Kidney epithelial cell (primary cell): ENCODE measurements at regions not wholly inside any gene's neighbourhood (a gene's known extent, or its start where the extent isn't known, plus 50 kb on each side); places are given as distances from the start of the nearest gene placed in this dataset.

ENCODE experiments used
- DNase-seq: peaks from one replicate; pipeline ENCODE4 v3.0.0-alpha.2; 2010; ENCODE audit warnings: low read depth
- H3K27me3 ChIP-seq: 2 replicates; pipeline ENCODE4 v1.6.0; 2011; ENCODE audit warnings: low read length; ENCODE audit not compliant: control insufficient read depth, insufficient read depth
- H3K36me3 ChIP-seq: 2 replicates; pipeline ENCODE4 v1.5.1; 2011; ENCODE audit warnings: low read length; ENCODE audit not compliant: control insufficient read depth, insufficient read depth
- H3K4me3 ChIP-seq: 2 replicates; pipeline ENCODE4 v1.5.1; 2011; ENCODE audit warnings: low read depth, mild to moderate bottlenecking, control low read depth, low read length
- TF ChIP-seq, protein P1 (sequence below): IDR thresholded peaks from 2 replicates; pipeline ENCODE4 v1.5.1; 2011; ENCODE audit warnings: mild to moderate bottlenecking, moderate library complexity, low read length, control low read depth, inconsistent platforms; ENCODE audit not compliant: insufficient read depth, poor library complexity, severe bottlenecking

DNA sequence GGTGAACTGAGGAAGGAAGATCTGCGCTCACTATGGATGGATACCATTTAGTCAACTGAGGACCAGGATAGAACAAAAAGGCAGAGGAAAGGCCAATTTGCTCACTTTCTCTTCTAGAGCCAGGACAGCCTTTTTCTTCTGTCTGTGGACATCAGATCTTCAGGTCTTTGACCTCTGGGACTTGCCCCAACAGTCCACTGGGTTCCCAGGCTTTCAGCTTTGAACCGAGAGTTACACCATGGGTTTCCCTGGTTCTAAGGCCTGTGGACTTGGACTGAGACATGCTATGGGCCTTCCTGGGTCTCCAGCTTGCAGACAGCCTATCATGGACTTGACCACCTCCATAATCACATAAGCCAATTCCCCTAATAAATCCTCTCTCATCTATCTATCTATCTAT, 232.0 kb downstream of the IPO8 start:
- TF ChIP-seq, protein P1, sequence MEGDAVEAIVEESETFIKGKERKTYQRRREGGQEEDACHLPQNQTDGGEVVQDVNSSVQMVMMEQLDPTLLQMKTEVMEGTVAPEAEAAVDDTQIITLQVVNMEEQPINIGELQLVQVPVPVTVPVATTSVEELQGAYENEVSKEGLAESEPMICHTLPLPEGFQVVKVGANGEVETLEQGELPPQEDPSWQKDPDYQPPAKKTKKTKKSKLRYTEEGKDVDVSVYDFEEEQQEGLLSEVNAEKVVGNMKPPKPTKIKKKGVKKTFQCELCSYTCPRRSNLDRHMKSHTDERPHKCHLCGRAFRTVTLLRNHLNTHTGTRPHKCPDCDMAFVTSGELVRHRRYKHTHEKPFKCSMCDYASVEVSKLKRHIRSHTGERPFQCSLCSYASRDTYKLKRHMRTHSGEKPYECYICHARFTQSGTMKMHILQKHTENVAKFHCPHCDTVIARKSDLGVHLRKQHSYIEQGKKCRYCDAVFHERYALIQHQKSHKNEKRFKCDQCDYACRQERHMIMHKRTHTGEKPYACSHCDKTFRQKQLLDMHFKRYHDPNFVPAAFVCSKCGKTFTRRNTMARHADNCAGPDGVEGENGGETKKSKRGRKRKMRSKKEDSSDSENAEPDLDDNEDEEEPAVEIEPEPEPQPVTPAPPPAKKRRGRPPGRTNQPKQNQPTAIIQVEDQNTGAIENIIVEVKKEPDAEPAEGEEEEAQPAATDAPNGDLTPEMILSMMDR: no peak
- H3K27me3 ChIP-seq: no peaks in the 10 kb centered on the region
- H3K4me3 ChIP-seq: no peak overlapping the region
- no peak for DNase-seq
- no peaks in the 10 kb centered on the region for H3K36me3 ChIP-seq

DNA sequence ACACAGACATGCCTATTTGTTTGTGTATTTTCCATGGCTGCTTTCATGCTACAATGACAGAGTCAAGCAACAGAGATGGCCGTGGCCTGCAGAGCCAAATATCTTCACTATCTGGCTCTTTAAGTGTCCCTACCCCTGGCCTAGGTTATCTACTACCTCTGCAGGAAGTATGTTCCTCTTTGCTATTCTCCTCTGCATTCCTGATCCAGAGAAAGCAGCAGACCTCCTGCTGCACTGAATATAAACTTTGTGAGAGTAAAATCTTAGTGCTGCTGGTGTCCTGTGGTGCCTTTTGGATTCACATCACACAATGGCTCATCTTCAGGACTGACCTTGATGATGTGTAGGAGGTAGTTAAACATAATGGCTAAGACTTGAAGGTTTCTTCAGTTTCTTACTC, 233.4 kb downstream of the IPO8 start:
- TF ChIP-seq, protein P1: no peak
- no peak overlapping the region for H3K4me3 ChIP-seq
- no peak for DNase-seq
- no peaks in the 10 kb centered on the region for H3K27me3 ChIP-seq
- H3K36me3 ChIP-seq: no peaks in the 10 kb centered on the region

DNA sequence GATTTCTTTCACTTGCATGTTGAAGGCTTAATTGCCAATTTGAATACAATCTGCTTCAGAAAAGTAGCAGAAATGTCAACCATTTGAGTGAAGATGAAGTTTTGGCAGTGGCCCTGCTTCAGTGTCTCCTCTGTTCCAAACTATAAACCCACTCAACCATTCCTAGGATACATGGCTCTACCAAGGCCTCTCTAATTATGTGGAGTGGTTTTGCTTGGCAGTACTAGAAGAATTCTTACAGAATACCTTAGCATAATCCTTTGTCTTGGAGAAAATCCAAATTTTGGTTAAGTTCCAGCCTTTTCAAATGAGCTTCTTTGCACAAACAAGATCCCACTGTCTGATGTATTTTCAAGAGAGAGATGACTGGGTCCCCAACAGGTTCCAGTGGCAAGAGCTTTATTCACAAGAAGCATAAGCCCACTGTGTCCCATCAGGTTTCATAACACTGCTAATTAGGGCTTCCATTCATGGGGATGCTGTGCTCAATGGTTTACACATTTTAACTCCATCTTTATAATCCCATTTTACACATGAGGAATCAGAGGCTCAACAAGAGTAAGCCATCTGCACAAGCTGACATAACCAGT, 234.5 kb downstream of the IPO8 start:
- no peak for DNase-seq
- H3K27me3 ChIP-seq: no peaks in the 10 kb centered on the region
- TF ChIP-seq, protein P1: no peak
- H3K4me3 ChIP-seq: no peak overlapping the region
- H3K36me3 ChIP-seq: no peaks in the 10 kb centered on the region

DNA sequence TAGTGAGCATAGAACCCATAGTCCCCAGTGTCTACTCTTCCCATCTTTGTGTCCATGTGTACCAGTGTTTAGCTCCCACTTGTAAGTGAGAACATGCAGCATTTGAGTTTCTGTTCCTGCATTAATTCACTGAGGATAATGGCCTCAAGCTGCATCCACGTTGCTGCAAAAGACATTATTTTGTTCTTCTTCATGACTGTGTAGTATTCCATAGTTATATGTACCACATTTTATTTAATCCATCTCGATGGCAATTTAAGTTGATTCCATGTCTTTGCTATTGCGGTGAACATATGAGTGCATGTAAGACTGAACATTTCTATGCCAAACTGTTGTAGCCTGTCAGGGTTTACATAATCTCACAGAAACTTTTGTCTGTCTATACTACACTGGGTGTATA, 237.2 kb downstream of the IPO8 start:
- DNase-seq: no peak
- no peak overlapping the region for H3K4me3 ChIP-seq
- H3K36me3 ChIP-seq: no peaks in the 10 kb centered on the region
- TF ChIP-seq, protein P1: no peak
- no peaks in the 10 kb centered on the region for H3K27me3 ChIP-seq

DNA sequence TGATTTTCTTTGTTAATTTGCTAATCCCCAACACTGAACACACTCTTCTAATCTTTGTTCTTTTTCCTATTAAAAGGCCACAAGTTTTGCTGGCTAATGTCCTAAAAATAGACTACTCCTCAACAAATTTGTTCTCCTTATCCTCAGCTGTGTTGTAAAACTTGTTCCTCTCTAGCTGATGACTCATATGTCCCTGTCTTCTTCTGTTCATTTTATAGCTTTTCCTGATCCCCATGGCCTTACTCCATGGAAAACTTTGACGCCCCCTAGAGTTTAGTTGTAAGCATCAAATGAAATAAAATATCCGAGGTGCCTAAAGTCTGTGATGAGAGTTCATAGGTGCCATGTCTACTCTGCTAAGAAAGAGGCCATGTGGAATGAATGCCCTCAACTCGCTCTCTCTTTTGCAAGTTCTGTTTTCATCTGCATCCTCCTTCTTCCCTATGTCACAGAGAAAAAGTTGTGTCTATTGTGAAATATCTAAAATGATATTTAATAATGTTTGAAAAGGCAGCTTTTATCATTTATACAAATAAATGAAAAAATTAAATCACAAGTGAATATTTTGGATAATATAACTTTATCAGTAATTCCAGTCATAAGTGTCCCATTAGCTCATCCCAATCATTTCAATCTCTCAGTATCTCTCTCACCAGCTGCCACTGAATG, 237.9 kb downstream of the IPO8 start:
- H3K36me3 ChIP-seq: no peaks in the 10 kb centered on the region
- TF ChIP-seq, protein P1: peak; percentile 26
- no peaks in the 10 kb centered on the region for H3K27me3 ChIP-seq
- H3K4me3 ChIP-seq: no peak overlapping the region
- DNase-seq: peak; percentile 19

DNA sequence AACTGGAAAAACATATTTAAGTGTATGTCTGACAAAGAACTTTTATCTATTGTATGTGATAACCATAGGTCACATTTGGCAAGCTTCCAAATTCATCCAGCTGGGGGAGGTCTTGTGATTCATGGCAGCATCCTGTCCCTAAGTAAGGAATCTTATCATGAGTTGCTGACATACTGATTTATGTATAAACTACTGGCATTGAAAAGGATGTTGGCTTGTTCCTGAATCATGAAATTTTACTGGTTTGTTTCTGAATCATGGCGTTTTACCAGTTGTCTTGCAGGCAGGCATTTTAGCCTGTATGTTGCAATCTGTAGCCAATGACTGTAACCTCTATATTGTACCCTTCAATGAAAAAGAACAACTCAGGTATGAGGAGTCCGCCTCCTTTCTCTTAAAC, 244.8 kb downstream of the IPO8 start:
- DNase-seq: no peak
- TF ChIP-seq, protein P1: no peak
- Histone ChIP-seq H3K4me3 (no peak overlapping the region), H3K27me3 (no peaks in the 10 kb centered on the region), H3K36me3 (no peaks in the 10 kb centered on the region)
